ENCODE measurements at regions not wholly inside any gene's neighbourhood (a gene's known extent, or its start where the extent isn't known, plus 50 kb on each side); places are given as distances from the start of the nearest gene placed in this dataset.

DNA sequence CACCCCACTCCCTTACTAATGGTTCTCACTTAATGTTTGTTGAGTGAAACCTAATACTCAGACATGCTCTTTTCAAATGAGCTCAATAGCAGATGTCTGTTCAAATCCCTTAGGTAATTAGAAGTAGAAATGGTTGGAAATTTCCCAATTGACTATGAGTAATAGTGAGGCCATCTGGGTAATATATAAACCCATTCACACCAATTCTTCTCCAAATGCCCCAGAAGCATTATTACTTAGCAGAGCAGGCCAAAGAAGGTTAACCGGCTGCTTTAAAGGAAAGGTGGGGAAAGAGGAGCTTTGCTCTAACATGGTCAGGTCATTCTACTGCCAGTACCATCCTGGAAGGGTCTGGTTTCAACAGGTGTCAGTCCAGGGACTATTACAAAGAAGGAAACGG is 119.5 kb upstream of the MTAP start:
- H3K27ac ChIP-seq (ENCODE audit: low read length), result peak overlapping the region; percentile 96

DNA sequence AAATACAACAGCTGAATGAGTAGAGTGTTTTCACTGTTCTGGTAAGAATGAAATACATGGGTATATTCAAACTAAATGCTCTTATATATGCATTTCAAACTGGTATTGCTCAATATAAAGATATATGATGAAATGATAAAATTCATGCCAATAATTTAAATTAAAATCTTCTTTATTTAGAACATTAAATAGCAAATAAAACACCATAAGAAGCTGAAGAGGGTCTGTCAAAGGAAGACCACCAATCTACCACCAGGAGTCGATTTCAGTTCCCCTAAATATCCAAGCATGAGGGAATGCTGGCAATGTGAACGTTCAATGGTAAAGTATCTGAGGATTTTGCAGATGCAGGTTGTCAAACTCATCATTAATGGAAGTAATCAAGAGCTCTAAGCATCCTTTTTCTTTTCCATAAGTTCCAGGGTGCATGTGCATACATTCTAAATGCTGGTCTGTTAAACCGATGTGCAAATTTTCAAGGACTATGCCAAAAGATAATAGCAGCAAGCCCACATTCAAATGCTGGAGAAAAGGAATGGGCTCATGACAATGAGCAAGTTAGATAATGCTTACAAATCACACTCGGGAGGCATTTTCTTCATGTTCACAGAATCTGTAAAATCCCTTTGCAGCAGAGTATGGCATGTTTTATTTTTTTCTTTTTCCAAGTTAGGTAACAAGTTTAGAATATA is 118.8 kb upstream of the MTAP start:
- peaks cover 89% of the 10 kb centered on the region for H3K4me1 ChIP-seq (ENCODE audit: insufficient read depth, low read length)
- H3K27me3 ChIP-seq (ENCODE audit: low read length), result no peaks in the 10 kb centered on the region
- peaks cover 68% of the 10 kb centered on the region for H3K79me2 ChIP-seq (ENCODE audit: low read length)
- TSS peak; percentile 61 for BruUV-seq (replicated peaks)
- no peaks in the 10 kb centered on the region for H3K9me2 ChIP-seq (replicated peaks; ENCODE audit: low read length)
- no peaks in the 10 kb centered on the region for H4K20me1 ChIP-seq (ENCODE audit: low read length)
- ChIA-PET POLR2A (ENCODE audit: unreplicated experiment) (interaction anchor here (0.5 to 0.9 kb wide), 4 partner anchors 95 to 130 kb away, joined by 3 to 11 read pairs (median 5); no protein-coding TSS in a partner anchor), CTCF (interaction anchor here (1.4 kb wide), 1 partner anchor 105 kb away, joined by 3 read pairs; no protein-coding TSS in a partner anchor)
- H3K36me3 ChIP-seq (ENCODE audit: low read depth, low read length), result no peaks in the 10 kb centered on the region
- TF ChIP-seq, protein P1, sequence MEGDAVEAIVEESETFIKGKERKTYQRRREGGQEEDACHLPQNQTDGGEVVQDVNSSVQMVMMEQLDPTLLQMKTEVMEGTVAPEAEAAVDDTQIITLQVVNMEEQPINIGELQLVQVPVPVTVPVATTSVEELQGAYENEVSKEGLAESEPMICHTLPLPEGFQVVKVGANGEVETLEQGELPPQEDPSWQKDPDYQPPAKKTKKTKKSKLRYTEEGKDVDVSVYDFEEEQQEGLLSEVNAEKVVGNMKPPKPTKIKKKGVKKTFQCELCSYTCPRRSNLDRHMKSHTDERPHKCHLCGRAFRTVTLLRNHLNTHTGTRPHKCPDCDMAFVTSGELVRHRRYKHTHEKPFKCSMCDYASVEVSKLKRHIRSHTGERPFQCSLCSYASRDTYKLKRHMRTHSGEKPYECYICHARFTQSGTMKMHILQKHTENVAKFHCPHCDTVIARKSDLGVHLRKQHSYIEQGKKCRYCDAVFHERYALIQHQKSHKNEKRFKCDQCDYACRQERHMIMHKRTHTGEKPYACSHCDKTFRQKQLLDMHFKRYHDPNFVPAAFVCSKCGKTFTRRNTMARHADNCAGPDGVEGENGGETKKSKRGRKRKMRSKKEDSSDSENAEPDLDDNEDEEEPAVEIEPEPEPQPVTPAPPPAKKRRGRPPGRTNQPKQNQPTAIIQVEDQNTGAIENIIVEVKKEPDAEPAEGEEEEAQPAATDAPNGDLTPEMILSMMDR (conservative IDR thresholded peaks at IDR 0.05; ENCODE audit: low read depth, low read length), result no peak
- TF ChIP-seq EZH2 (IDR thresholded peaks at IDR 0.05; ENCODE audit: low read length, unreplicated experiment) (no peak), EZH2phosphoT487 (IDR thresholded peaks at IDR 0.05; ENCODE audit: borderline replicate concordance, low read length) (no peak)
- peaks cover 18% of the 10 kb centered on the region for H3F3A ChIP-seq (ENCODE audit: low read length, unreplicated experiment)
- DNase-seq, result no peak
- H3K4me2 ChIP-seq (ENCODE audit: low read length), result peak overlapping the region; percentile 73
- H3K4me3 ChIP-seq (ENCODE audit: low read length), result no peak overlapping the region; the same call in 1 of the 2 replicates
- H3K9ac ChIP-seq (ENCODE audit: low read length), result peak overlapping the region; percentile 69
- H3K27ac ChIP-seq (ENCODE audit: low read length), result peak overlapping the region; percentile 96
- intact Hi-C loops (cut with micrococcal nuclease), result no loop called here
- no peaks in the 10 kb centered on the region for H3K9me3 ChIP-seq (ENCODE audit: low read length)
- H2AFZ ChIP-seq (ENCODE audit: low read length), result no peak overlapping the region
- ATAC-seq, result no peak

More for the DNA sequence above, 119.5 kb upstream of the MTAP start:
- no peaks in the 10 kb centered on the region for H4K20me1 ChIP-seq (ENCODE audit: low read length)
- no peak for TF ChIP-seq EZH2 (IDR thresholded peaks at IDR 0.05; ENCODE audit: low read length, unreplicated experiment)
- no peak for TF ChIP-seq EZH2phosphoT487 (IDR thresholded peaks at IDR 0.05; ENCODE audit: borderline replicate concordance, low read length)
- TF ChIP-seq, protein P1 (conservative IDR thresholded peaks at IDR 0.05; ENCODE audit: low read depth, low read length), result no peak
- peak overlapping the region; percentile 69 for H3K9ac ChIP-seq (ENCODE audit: low read length)
- H3F3A ChIP-seq (ENCODE audit: low read length, unreplicated experiment), result peaks cover 18% of the 10 kb centered on the region
- DNase-seq (peak; percentile 60), ATAC-seq (no peak; the same call in 1 of the 2 replicates)
- no peaks in the 10 kb centered on the region for H3K36me3 ChIP-seq (ENCODE audit: low read depth, low read length)
- ChIA-PET POLR2A (ENCODE audit: unreplicated experiment) (interaction anchor here (0.7 to 0.9 kb wide), 3 partner anchors 96 to 129 kb away, joined by 3 to 11 read pairs (median 3); no protein-coding TSS in a partner anchor), CTCF (interaction anchor here (1.4 kb wide), 1 partner anchor 106 kb away, joined by 3 read pairs; no protein-coding TSS in a partner anchor)
- H3K79me2 ChIP-seq (ENCODE audit: low read length), result peaks cover 68% of the 10 kb centered on the region
- no peaks in the 10 kb centered on the region for H3K27me3 ChIP-seq (ENCODE audit: low read length)
- intact Hi-C loops (cut with micrococcal nuclease), result no loop called here
- BruUV-seq (replicated peaks), result no TSS peak
- H2AFZ ChIP-seq (ENCODE audit: low read length), result no peak overlapping the region
- peak overlapping the region; percentile 65 for H3K4me2 ChIP-seq (ENCODE audit: low read length)
- H3K9me3 ChIP-seq (ENCODE audit: low read length), result no peaks in the 10 kb centered on the region
- H3K4me1 ChIP-seq (ENCODE audit: insufficient read depth, low read length), result peaks cover 89% of the 10 kb centered on the region
- no peak overlapping the region for H3K4me3 ChIP-seq (ENCODE audit: low read length)
- H3K9me2 ChIP-seq (replicated peaks; ENCODE audit: low read length), result no peaks in the 10 kb centered on the region

DNA sequence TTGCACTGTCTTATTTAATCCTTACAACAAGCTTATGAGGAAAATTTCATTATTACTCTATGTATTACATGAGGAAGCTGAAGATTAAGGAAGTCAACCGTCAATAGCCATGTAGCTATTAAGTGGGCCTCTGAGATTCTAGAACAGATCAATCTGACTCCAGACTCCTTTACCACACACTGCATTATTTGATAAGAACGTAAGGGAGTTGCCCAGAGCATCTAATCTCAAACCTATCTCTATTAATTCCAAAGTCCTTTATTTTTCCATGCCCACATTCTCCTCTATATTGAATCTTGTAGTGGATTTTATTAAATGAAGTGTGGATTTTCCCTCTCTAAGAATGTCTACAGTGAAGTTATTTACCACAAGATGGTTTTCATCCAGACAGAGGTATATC is 118.2 kb upstream of the MTAP start:
- peaks cover 18% of the 10 kb centered on the region for H3F3A ChIP-seq (ENCODE audit: low read length, unreplicated experiment)
- no peaks in the 10 kb centered on the region for H3K27me3 ChIP-seq (ENCODE audit: low read length)
- H3K27ac ChIP-seq (ENCODE audit: low read length), result peak overlapping the region; percentile 96
- ChIA-PET POLR2A (ENCODE audit: unreplicated experiment) (interaction anchor here (0.5 to 0.6 kb wide), 2 partner anchors 93 to 126 kb away, joined by 5 to 7 read pairs; no protein-coding TSS in a partner anchor), CTCF (no interaction called here)
- H3K9me2 ChIP-seq (replicated peaks; ENCODE audit: low read length), result no peaks in the 10 kb centered on the region
- DNase-seq (no peak), ATAC-seq (no peak)
- H2AFZ ChIP-seq (ENCODE audit: low read length), result no peak overlapping the region
- H3K4me3 ChIP-seq (ENCODE audit: low read length), result peak overlapping the region; percentile 27
- intact Hi-C loops (cut with micrococcal nuclease), result no loop called here
- H4K20me1 ChIP-seq (ENCODE audit: low read length), result no peaks in the 10 kb centered on the region
- peaks cover 65% of the 10 kb centered on the region for H3K79me2 ChIP-seq (ENCODE audit: low read length)
- H3K4me1 ChIP-seq (ENCODE audit: insufficient read depth, low read length), result peaks cover 88% of the 10 kb centered on the region
- H3K9ac ChIP-seq (ENCODE audit: low read length), result peak overlapping the region; percentile 69
- BruUV-seq (replicated peaks), result TSS peak; percentile 41
- H3K9me3 ChIP-seq (ENCODE audit: low read length), result no peaks in the 10 kb centered on the region
- no peak for TF ChIP-seq EZH2 (IDR thresholded peaks at IDR 0.05; ENCODE audit: low read length, unreplicated experiment)
- no peaks in the 10 kb centered on the region for H3K36me3 ChIP-seq (ENCODE audit: low read depth, low read length)
- peak overlapping the region; percentile 73 for H3K4me2 ChIP-seq (ENCODE audit: low read length)

Measured in PC-3 (cell line).